SK-N-SH (cell line): ENCODE measurements at regions not wholly inside any gene's neighbourhood (a gene's known extent, or its start where the extent isn't known, plus 50 kb on each side); places are given as distances from the start of the nearest gene placed in this dataset.

Experiments
- TAF1 ChIP-seq: IDR thresholded peaks from 2 replicates; pipeline ENCODE4 v1.6.1; 2012; ENCODE audit warnings: low read depth, mild to moderate bottlenecking, low read length, moderate library complexity, borderline replicate concordance
- TF ChIP-seq, protein P1 (sequence below): IDR thresholded peaks from 2 replicates; pipeline ENCODE4 v1.4.0; 2012; ENCODE audit warnings: low read depth

- TF ChIP-seq TAF1 = no peak
- TF ChIP-seq, protein P1, sequence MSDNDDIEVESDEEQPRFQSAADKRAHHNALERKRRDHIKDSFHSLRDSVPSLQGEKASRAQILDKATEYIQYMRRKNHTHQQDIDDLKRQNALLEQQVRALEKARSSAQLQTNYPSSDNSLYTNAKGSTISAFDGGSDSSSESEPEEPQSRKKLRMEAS = no peak
Observed at GRCh38 chr3:84141571-84141970, 817.2 kb upstream of the CADM2 start.
